ENCODE measurements at regions not wholly inside any gene's neighbourhood (a gene's known extent, or its start where the extent isn't known, plus 50 kb on each side); places are given as distances from the start of the nearest gene placed in this dataset.
"Not testable (repeated sequence)": the region's sequence is repeated elsewhere in the genome, so short reads cannot be mapped to it uniquely, and the experiment has no call there.

GRCh38 chr7:79927116-79927515 is 207.5 kb upstream of the GNAI1 start:
- no peaks in the 10 kb centered on the region for H3K4me1 ChIP-seq
- no peak for DNase-seq
- WGBS, 5 donors = 78 to 89% (median 85%) methylated on average over 3 of the region's 3 CpGs
- no peak overlapping the region for H3K4me3 ChIP-seq
- H3K9me3 ChIP-seq = peaks cover 0 to 8% (median 0%) of the 10 kb centered on the region in 4 donors
- TF ChIP-seq POLR2AphosphoS5 (IDR thresholded peaks at IDR 0.05) (no peak), EP300 (IDR thresholded peaks at IDR 0.05) (no peak), CTCF (IDR thresholded peaks at IDR 0.05) (no peak), POLR2A (IDR thresholded peaks at IDR 0.05) (no peak)
- intact Hi-C loops (cut with DNase I; ENCODE audit: low total_unique reads) = no loop called here
- H3K27ac ChIP-seq = no peak overlapping the region
- H3K36me3 ChIP-seq = no peaks in the 10 kb centered on the region
- H3K27me3 ChIP-seq = no peaks in the 10 kb centered on the region

- H3K27me3 ChIP-seq = no peaks in the 10 kb centered on the region
- H3K4me3 ChIP-seq = no peak overlapping the region
- intact Hi-C loops (cut with DNase I; ENCODE audit: low total_unique reads) = no loop called here
- H3K27ac ChIP-seq = no peak overlapping the region
- H3K4me1 ChIP-seq = no peaks in the 10 kb centered on the region
- WGBS, 5 donors = 71 to 90% (median 84%) methylated on average over 1 of the region's 1 CpG
- DNase-seq = no peak
- no peaks in the 10 kb centered on the region for H3K36me3 ChIP-seq
- peaks cover 0 to 10% (median 0%) of the 10 kb centered on the region in 4 donors for H3K9me3 ChIP-seq
- TF ChIP-seq CTCF (IDR thresholded peaks at IDR 0.05) = no peak
- TF ChIP-seq POLR2A (IDR thresholded peaks at IDR 0.05) = no peak
- TF ChIP-seq POLR2AphosphoS5 (IDR thresholded peaks at IDR 0.05) = no peak
- no peak for TF ChIP-seq EP300 (IDR thresholded peaks at IDR 0.05)
Observed at GRCh38 chr7:79923953-79924352, 210.7 kb upstream of the GNAI1 start.

- Histone ChIP-seq H3K27me3 (no peaks in the 10 kb centered on the region), H3K4me1 (no peaks in the 10 kb centered on the region), H3K27ac (no peak overlapping the region), H3K4me3 (no peak overlapping the region), H3K36me3 (no peaks in the 10 kb centered on the region), H3K9me3 (peaks cover 0 to 10% (median 0%) of the 10 kb centered on the region in 4 donors)
- no peak for DNase-seq
- WGBS, 5 donors = 92 to 98% (median 93%) methylated on average over 5 of the region's 5 CpGs
- intact Hi-C loops (cut with DNase I; ENCODE audit: low total_unique reads) = no loop called here
- TF ChIP-seq POLR2A (IDR thresholded peaks at IDR 0.05) = no peak
- no peak for TF ChIP-seq EP300 (IDR thresholded peaks at IDR 0.05)
- no peak for TF ChIP-seq CTCF (IDR thresholded peaks at IDR 0.05)
- TF ChIP-seq POLR2AphosphoS5 (IDR thresholded peaks at IDR 0.05) = no peak
Observed at GRCh38 chr7:79922894-79923293, 211.7 kb upstream of the GNAI1 start.

GRCh38 chr7:79921976-79922375 is 212.7 kb upstream of the GNAI1 start:
- no peaks in the 10 kb centered on the region for H3K27me3 ChIP-seq
- intact Hi-C loops (cut with DNase I; ENCODE audit: low total_unique reads) = no loop called here
- TF ChIP-seq POLR2AphosphoS5 (IDR thresholded peaks at IDR 0.05) (no peak), EP300 (IDR thresholded peaks at IDR 0.05) (no peak)
- WGBS, 5 donors = 74 to 86% (median 82%) methylated on average over 4 to 5 of the region's 5 CpGs
- H3K4me3 ChIP-seq = no peak overlapping the region
- no peak overlapping the region for H3K27ac ChIP-seq
- H3K9me3 ChIP-seq = peaks cover 0 to 10% (median 0%) of the 10 kb centered on the region in 4 donors
- no peak for DNase-seq
- no peaks in the 10 kb centered on the region for H3K36me3 ChIP-seq
- no peaks in the 10 kb centered on the region for H3K4me1 ChIP-seq

GRCh38 chr7:79918632-79919031 is 216.0 kb upstream of the GNAI1 start:
- H3K9me3 ChIP-seq = peaks cover 2 to 15% (median 9%) of the 10 kb centered on the region in 4 donors
- H3K27ac ChIP-seq; H3K4me3 ChIP-seq; H3K4me1 ChIP-seq; intact Hi-C loops (cut with DNase I; ENCODE audit: low total_unique reads); H3K27me3 ChIP-seq; DNase-seq; H3K36me3 ChIP-seq: not testable (repeated sequence)
- 84 to 88% (median 88%) methylated on average over 2 of the region's 2 CpGs for WGBS, 5 donors

- 52 to 72% (median 61%) methylated on average over 4 of the region's 4 CpGs for WGBS, 5 donors
- H3K27ac ChIP-seq; DNase-seq; H3K27me3 ChIP-seq; intact Hi-C loops (cut with DNase I; ENCODE audit: low total_unique reads); H3K4me3 ChIP-seq; H3K36me3 ChIP-seq; H3K4me1 ChIP-seq: not testable (repeated sequence)
- peaks cover 2 to 13% (median 6%) of the 10 kb centered on the region in 4 donors for H3K9me3 ChIP-seq
Observed at GRCh38 chr7:79915346-79915745, 219.3 kb upstream of the GNAI1 start.

Data from stomach (tissue), 8 donors.